Panc1 (cell line): ENCODE measurements at regions not wholly inside any gene's neighbourhood (a gene's known extent, or its start where the extent isn't known, plus 50 kb on each side); places are given as distances from the start of the nearest gene placed in this dataset.

Source experiments
- ATAC-seq: fragments of 200-7000 bp; cut with Tn5 transposase; 2 replicates; pipeline ENCODE4 v1.9.1; 2020; ENCODE audit warnings: mild to moderate bottlenecking, moderate library complexity
- BruUV-seq: library from RNA; stranded (reverse); fragments of 400-500 nt; replicated peaks from 2 replicates; lab custom pipeline; 2021; lab: Mats Ljungman, UMichigan
- CTCF ChIA-PET: fragments of 300-600 bp; sonication (Branson Sonifier 250); formaldehyde crosslinking; loops from one replicate; lab custom pipeline; 2022; ENCODE audit warnings: antibody characterized with exemption; lab: Charles Lee
- POLR2A ChIA-PET: fragments of 300-600 bp; sonication (Branson Sonifier 250); formaldehyde crosslinking; loops from one replicate; lab custom pipeline; 2022; ENCODE audit warnings: antibody characterized with exemption; lab: Charles Lee
- DNase-seq: peaks from one replicate; pipeline ENCODE4 v3.0.0-alpha.2; 2010; ENCODE audit warnings: low read depth, low spot score
- H3K27ac ChIP-seq: 2 replicates; pipeline ENCODE4 v1.5.1; 2011; ENCODE audit warnings: mild to moderate bottlenecking, low read length, inconsistent platforms
- H3K27me3 ChIP-seq: fragments of 200-500 bp; sonication (Bioruptor generic); 2 replicates; pipeline ENCODE4 v1.6.0; 2014; ENCODE audit warnings: low read length, inconsistent platforms; ENCODE audit not compliant: control insufficient read depth, insufficient read depth
- H3K36me3 ChIP-seq: fragments of 200-500 bp; sonication (Bioruptor generic); 2 replicates; pipeline ENCODE4 v1.5.1; 2014; ENCODE audit warnings: inconsistent platforms, mild to moderate bottlenecking, low read length, moderate library complexity; ENCODE audit not compliant: control insufficient read depth, insufficient read depth
- H3K4me1 ChIP-seq: 2 replicates; pipeline ENCODE4 v1.5.1; 2011; ENCODE audit warnings: inconsistent platforms, mild to moderate bottlenecking, low read length, moderate library complexity; ENCODE audit not compliant: control insufficient read depth, insufficient read depth
- H3K4me3 ChIP-seq, 2 experiments: 2 replicates each; pipeline ENCODE4 v1.5.1; 2011 to 2012; ENCODE audit warnings: low read depth in 2 of 2, low read length in 2 of 2, mild to moderate bottlenecking in 2 of 2, inconsistent platforms in 1 of 2, moderate library complexity in 1 of 2
- H3K9me3 ChIP-seq: fragments of 200-500 bp; sonication (Bioruptor generic); 2 replicates; pipeline ENCODE4 v1.5.1; 2014; ENCODE audit warnings: low read depth, mild to moderate bottlenecking, inconsistent platforms, low read length, moderate library complexity; ENCODE audit not compliant: control insufficient read depth, insufficient read depth
- CTCF ChIP-seq: fragments of 450-650 bp; IDR thresholded peaks from 2 replicates; pipeline ENCODE4 v1.5.1; 2017; ENCODE audit warnings: mild to moderate bottlenecking
- POLR2AphosphoS5 ChIP-seq: IDR thresholded peaks from 2 replicates; pipeline ENCODE4 v1.6.1; 2012; ENCODE audit warnings: mild to moderate bottlenecking, low read depth, low read length, moderate library complexity
- REST ChIP-seq, 2 experiments: IDR thresholded peaks; 2 replicates each; pipeline ENCODE4 v1.6.1; 2011 to 2012; ENCODE audit warnings: low read depth in 2 of 2, control low read depth in 1 of 2, low read length in 1 of 2, mild to moderate bottlenecking in 1 of 2, moderate library complexity in 1 of 2; ENCODE audit not compliant: insufficient read depth in 1 of 2
- SIN3A ChIP-seq: IDR thresholded peaks from 2 replicates; pipeline ENCODE4 v1.6.1; 2012; ENCODE audit warnings: low read depth, mild to moderate bottlenecking, low read length, moderate library complexity, borderline replicate concordance; ENCODE audit not compliant: insufficient read depth
- TCF7L2 ChIP-seq: IDR thresholded peaks from 2 replicates; pipeline ENCODE4 v1.6.1; 2011; ENCODE audit warnings: mild to moderate bottlenecking, low read depth, low read length, inconsistent platforms
- in situ Hi-C: cut with HindIII; loops from 2 replicates; pipeline ENCODE4 v1.10.0; 2016; ENCODE audit warnings: low sequenced_read_pairs, low pct_unique_long_range_greater_than_20kb
- intact Hi-C: fragments of 100-400 bp; cut with micrococcal nuclease; formaldehyde crosslinking; loops from one replicate; pipeline ENCODE4 v1.10.0; 2022; ENCODE audit not compliant: unreplicated experiment

DNA sequence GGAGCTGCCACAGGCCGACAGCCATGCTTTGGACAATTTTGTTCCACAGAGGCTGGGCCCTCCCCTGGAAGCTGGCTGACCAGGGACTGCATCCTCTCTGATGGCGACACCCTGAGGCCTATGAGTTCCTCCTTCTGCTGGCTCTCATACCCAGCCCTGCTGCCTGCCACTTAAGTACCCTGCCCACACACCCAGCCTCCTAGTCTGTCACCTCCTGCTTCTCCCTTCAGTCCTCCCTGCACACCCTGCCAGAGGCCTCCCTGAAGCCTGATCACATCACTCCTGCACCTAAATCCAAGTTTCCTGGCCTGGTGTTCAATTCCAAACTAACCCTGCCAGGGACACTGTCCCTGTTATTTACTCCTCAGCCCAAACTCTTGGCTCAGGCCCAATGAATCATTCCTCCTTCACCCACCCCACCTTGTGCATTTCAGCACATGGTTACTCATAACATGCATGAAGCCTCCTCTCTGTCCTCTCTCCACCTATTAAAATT lies 136.7 kb upstream of the NECTIN1 start:
- in situ Hi-C loops (no loop called here), intact Hi-C loops (no loop called here)
- BruUV-seq, result no TSS peak
- Histone ChIP-seq H3K36me3 (no peaks in the 10 kb centered on the region), H3K27me3 (peaks cover 27% of the 10 kb centered on the region), H3K27ac (no peak overlapping the region), H3K4me3 (no peak overlapping the region), H3K4me1 (no peaks in the 10 kb centered on the region), H3K9me3 (no peaks in the 10 kb centered on the region)
- DNase-seq, result no peak
- ChIA-PET POLR2A (no interaction called here), CTCF (interaction anchor here (0.6 kb wide), 1 partner anchor 110 kb away, joined by 3 read pairs; no protein-coding TSS in a partner anchor)
- TF ChIP-seq CTCF (no peak), TCF7L2 (no peak), REST (IDR thresholded peaks at IDR 0.05; ENCODE audit: insufficient read depth in 1 of 2, low read depth in 2 of 2, low read length in 1 of 2) (no peak), POLR2AphosphoS5 (no peak), SIN3A (no peak)
- ATAC-seq, result no peak

GRCh38 chr11:119864836-119865235 lies 135.8 kb upstream of the NECTIN1 start:
- ATAC-seq, result peak; percentile 32; the same call in 1 of the 2 replicates
- no peak for TF ChIP-seq CTCF
- no peak for TF ChIP-seq POLR2AphosphoS5
- TF ChIP-seq REST (IDR thresholded peaks at IDR 0.05; ENCODE audit: insufficient read depth in 1 of 2, low read depth in 2 of 2, low read length in 1 of 2), result no peak
- no peak for TF ChIP-seq SIN3A
- no peak for TF ChIP-seq TCF7L2
- no peak for DNase-seq
- no peak overlapping the region for H3K27ac ChIP-seq
- no peaks in the 10 kb centered on the region for H3K36me3 ChIP-seq
- in situ Hi-C loops, result no loop called here
- ChIA-PET POLR2A (no interaction called here), CTCF (no interaction called here)
- no peak overlapping the region for H3K4me3 ChIP-seq
- intact Hi-C loops, result no loop called here
- no peaks in the 10 kb centered on the region for H3K9me3 ChIP-seq
- H3K27me3 ChIP-seq, result peaks cover 18% of the 10 kb centered on the region
- H3K4me1 ChIP-seq, result no peaks in the 10 kb centered on the region
- no TSS peak for BruUV-seq
